ENCODE measurements at regions not wholly inside any gene's neighbourhood (a gene's known extent, or its start where the extent isn't known, plus 50 kb on each side); places are given as distances from the start of the nearest gene placed in this dataset.
"Not testable (repeated sequence)": the region's sequence is repeated elsewhere in the genome, so short reads cannot be mapped to it uniquely, and the experiment has no call there.

DNA sequence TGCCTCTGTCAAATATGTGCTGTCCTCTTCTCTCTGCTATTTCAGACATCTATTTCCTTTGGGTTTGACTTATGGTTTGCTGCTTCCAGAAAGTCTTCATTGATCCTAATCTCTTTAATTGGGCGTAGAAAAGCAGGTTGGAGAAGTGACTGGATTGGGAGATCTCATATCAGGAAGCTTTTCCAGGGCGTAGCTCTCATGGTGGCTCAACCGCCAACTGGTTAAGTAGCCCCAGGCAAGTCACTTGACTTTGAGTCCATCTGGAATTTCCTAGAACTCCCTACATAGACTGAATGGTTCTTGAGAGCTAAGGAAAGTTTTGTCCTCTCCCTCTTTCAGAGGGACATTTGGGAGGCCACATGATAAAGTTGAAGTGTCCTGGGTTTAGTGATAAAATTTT lies 192.3 kb upstream of the GLRA1 start:
- Mint-ChIP-seq H3K27me3 (ENCODE audit: insufficient read depth) (peaks cover 5% of the 10 kb centered on the region), H3K36me3 (ENCODE audit: low read depth) (no peaks in the 10 kb centered on the region), H3K4me3 (no peak overlapping the region), H3K27ac (no peak overlapping the region), H3K9me3 (no peaks in the 10 kb centered on the region), H3K4me1 (ENCODE audit: low read depth) (no peaks in the 10 kb centered on the region)
- intact Hi-C loops (cut with micrococcal nuclease) = no loop called here
- DNase-seq (ENCODE audit: low spot score) = no peak

DNA sequence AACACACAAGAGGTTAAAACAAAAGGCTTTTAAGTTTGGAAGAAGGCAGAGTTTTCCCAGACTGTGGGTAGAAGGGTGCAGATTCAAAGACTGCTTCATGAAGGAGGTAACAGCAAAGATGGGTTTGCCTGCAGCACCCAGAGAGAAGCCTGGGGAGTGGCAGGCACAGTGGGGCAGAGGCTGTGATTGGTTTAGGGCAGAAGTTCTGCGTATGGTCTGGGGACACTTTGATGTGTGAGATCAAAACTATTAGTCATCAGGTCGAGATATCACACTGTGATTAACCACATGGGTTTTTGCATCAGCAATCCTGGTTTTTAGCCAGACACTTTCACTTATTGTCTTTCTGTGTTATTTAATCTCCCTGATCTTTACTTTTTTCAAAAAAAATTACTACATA lies 188.8 kb upstream of the GLRA1 start:
- Mint-ChIP-seq H3K4me3 (no peak overlapping the region), H3K36me3 (ENCODE audit: low read depth) (no peaks in the 10 kb centered on the region), H3K27me3 (ENCODE audit: insufficient read depth) (peaks cover 4% of the 10 kb centered on the region), H3K9me3 (no peaks in the 10 kb centered on the region), H3K4me1 (ENCODE audit: low read depth) (no peaks in the 10 kb centered on the region), H3K27ac (no peak overlapping the region)
- DNase-seq (ENCODE audit: low spot score) = no peak
- intact Hi-C loops (cut with micrococcal nuclease) = no loop called here

DNA sequence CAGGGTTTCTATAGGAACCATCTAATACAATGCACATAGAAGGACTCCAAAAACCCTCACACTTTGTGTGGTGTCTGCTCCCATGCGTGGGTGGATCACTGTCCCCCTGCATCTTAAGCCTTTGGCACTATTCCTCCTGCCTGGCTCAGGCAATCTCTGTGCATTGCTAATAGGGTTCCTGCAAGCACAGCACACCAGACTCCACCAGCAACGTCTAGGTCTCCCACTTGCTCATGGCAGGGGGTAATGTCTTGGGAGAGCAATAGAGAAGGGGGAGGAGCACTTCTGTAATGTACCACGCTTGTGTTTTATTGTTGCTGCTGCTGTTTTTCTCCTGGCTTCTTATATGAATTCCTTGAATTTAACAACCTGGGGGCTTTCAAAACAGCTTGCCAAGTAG lies 182.6 kb upstream of the GLRA1 start:
- H3K4me1 Mint-ChIP-seq (ENCODE audit: low read depth) = no peaks in the 10 kb centered on the region
- H3K9me3 Mint-ChIP-seq = peaks cover 9% of the 10 kb centered on the region
- no peak overlapping the region for H3K4me3 Mint-ChIP-seq
- no peak for DNase-seq (ENCODE audit: low spot score)
- H3K36me3 Mint-ChIP-seq (ENCODE audit: low read depth) = no peaks in the 10 kb centered on the region
- peaks cover 3% of the 10 kb centered on the region for H3K27me3 Mint-ChIP-seq (ENCODE audit: insufficient read depth)
- H3K27ac Mint-ChIP-seq = no peak overlapping the region
- intact Hi-C loops (cut with micrococcal nuclease) = no loop called here

DNA sequence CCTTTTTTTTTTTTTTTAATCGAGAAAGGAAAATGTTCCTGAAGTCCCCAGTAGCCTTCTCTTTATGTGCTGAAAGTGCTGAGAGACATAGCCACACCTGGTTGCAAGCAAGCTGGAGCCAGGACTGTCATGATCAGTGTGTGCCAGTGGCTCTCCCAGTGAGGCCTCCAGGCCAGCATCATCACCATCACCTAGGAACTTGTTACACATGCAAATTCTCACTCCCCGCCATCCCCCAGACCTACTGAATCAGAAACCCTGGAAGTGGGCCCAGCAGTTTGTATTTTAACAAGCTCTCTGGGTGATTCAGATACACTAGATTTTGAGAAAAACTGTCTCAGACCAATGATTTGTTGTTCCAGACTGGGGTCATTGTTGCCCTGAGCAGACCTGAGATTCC lies 181.9 kb upstream of the GLRA1 start:
- intact Hi-C loops (cut with micrococcal nuclease) = no loop called here
- peaks cover 3% of the 10 kb centered on the region for H3K27me3 Mint-ChIP-seq (ENCODE audit: insufficient read depth)
- H3K4me1 Mint-ChIP-seq (ENCODE audit: low read depth) = no peaks in the 10 kb centered on the region
- DNase-seq (ENCODE audit: low spot score) = no peak
- H3K27ac Mint-ChIP-seq = no peak overlapping the region
- no peaks in the 10 kb centered on the region for H3K36me3 Mint-ChIP-seq (ENCODE audit: low read depth)
- no peak overlapping the region for H3K4me3 Mint-ChIP-seq
- peaks cover 9% of the 10 kb centered on the region for H3K9me3 Mint-ChIP-seq

DNA sequence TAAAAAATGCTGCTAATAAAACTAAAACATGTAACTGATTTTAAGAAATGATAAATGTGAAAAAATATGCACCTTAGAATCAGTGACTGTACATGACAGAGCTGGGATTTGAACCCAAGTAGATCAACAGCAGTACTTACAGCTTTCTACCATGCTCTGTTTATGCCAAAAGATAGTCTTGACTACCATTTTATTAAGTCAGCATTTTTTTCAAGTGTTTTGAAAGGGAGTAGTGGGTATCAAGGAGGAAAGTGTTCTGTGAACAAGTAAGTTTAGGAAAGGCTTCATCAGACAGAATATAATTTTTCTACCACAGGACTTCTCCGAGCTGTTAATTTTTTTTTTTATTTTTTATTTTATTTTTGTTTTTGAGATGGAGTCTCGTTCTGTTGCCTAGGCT lies 180.4 kb upstream of the GLRA1 start:
- no peaks in the 10 kb centered on the region for H3K4me1 Mint-ChIP-seq (ENCODE audit: low read depth)
- no peak overlapping the region for H3K27ac Mint-ChIP-seq
- DNase-seq (ENCODE audit: low spot score) = no peak
- intact Hi-C loops (cut with micrococcal nuclease) = no loop called here
- peaks cover 3% of the 10 kb centered on the region for H3K27me3 Mint-ChIP-seq (ENCODE audit: insufficient read depth)
- no peak overlapping the region for H3K4me3 Mint-ChIP-seq
- peaks cover 14% of the 10 kb centered on the region for H3K9me3 Mint-ChIP-seq
- no peaks in the 10 kb centered on the region for H3K36me3 Mint-ChIP-seq (ENCODE audit: low read depth)

DNA sequence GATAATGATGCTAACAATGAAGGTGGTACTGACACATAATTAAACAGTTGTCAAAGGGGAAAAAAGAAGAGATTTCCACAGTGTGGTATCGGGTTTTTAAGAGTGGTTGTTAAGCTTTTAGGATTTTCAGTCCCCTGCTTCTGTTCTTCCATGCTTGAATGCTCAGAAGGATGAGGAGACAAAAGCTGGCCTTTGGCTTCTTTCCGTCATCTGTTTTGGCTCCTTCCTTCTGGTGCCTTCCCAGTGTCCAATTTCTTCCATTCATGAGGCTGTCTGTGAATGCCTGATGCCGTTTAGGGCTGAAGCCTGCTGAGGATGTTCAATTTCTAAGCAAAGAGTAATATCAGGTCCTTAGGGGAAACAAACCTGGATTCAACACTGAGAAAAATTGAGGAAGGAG lies 179.6 kb upstream of the GLRA1 start:
- H3K36me3 Mint-ChIP-seq (ENCODE audit: low read depth) = no peaks in the 10 kb centered on the region
- H3K9me3 Mint-ChIP-seq = peaks cover 14% of the 10 kb centered on the region
- intact Hi-C loops (cut with micrococcal nuclease) = no loop called here
- H3K4me3 Mint-ChIP-seq = no peak overlapping the region
- peaks cover 3% of the 10 kb centered on the region for H3K27me3 Mint-ChIP-seq (ENCODE audit: insufficient read depth)
- DNase-seq (ENCODE audit: low spot score) = no peak
- no peak overlapping the region for H3K27ac Mint-ChIP-seq
- no peaks in the 10 kb centered on the region for H3K4me1 Mint-ChIP-seq (ENCODE audit: low read depth)

DNA sequence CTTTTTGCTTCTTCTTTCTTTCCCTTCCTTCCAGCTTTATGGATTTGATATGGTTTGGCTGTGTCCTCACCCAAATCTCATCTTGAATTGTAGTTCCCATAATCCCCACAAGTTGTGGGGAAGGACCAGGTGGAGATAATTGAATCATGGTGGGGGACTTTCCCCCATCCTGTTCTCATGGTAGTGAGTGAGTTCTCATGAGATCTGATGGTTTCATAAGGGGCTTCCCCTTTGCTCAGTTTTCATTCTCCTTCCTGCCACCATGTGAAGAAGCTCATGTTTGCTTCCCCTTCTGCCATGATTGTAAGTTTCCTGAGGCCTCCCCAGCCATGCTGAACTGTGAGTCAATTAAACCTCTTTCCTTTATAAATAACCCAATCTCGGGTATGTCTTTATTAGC lies 178.3 kb upstream of the GLRA1 start:
- peaks cover 14% of the 10 kb centered on the region for H3K9me3 Mint-ChIP-seq
- H3K27me3 Mint-ChIP-seq (ENCODE audit: insufficient read depth); H3K27ac Mint-ChIP-seq; H3K4me1 Mint-ChIP-seq (ENCODE audit: low read depth); intact Hi-C loops (cut with micrococcal nuclease); DNase-seq (ENCODE audit: low spot score); H3K4me3 Mint-ChIP-seq; H3K36me3 Mint-ChIP-seq (ENCODE audit: low read depth): not testable (repeated sequence)

DNA sequence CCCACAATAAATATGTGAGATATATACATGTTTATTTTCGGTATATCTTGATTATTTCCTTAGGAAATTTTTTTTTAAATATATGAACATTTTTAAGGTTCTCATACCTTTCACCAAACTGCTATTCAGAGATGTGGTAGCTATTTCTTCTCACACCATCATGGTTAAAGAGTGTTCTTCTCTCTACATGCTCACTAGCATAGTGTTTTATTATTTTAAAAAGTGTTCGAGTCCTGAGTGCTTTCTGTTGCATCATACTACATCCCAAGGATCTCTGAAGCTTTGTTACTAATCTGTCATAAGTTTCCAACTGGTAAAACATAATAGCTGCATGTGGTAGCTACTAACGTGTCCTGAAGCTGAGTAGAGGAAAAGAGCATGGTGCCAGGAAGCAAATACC lies 177.4 kb upstream of the GLRA1 start:
- Mint-ChIP-seq H3K27ac (no peak overlapping the region), H3K36me3 (ENCODE audit: low read depth) (no peaks in the 10 kb centered on the region), H3K4me1 (ENCODE audit: low read depth) (peaks cover 2% of the 10 kb centered on the region), H3K9me3 (peaks cover 14% of the 10 kb centered on the region), H3K4me3 (no peak overlapping the region), H3K27me3 (ENCODE audit: insufficient read depth) (peaks cover 3% of the 10 kb centered on the region)
- intact Hi-C loops (cut with micrococcal nuclease) = no loop called here
- no peak for DNase-seq (ENCODE audit: low spot score)

DNA sequence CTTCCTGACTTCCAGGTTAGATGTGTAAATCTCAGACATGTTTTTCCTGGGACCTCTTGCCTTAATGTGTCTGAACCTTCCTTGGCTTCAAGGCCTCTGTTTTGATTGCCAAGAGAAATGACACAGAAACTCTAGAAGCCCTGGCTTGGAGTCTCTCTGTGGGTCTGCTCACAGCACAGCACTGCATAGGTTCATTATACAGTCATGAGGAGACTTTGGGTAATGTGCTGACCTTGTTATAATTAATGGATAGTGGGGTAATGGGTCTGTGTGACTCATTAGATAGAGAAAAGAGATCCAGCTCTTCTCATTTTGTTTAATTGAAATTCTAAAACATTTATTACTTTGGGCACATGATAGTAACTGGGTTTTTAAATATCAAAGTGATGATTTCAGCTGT lies 175.8 kb upstream of the GLRA1 start:
- Mint-ChIP-seq H3K36me3 (ENCODE audit: low read depth) (no peaks in the 10 kb centered on the region), H3K4me1 (ENCODE audit: low read depth) (peaks cover 5% of the 10 kb centered on the region), H3K4me3 (no peak overlapping the region), H3K27ac (no peak overlapping the region), H3K9me3 (peaks cover 14% of the 10 kb centered on the region), H3K27me3 (ENCODE audit: insufficient read depth) (peaks cover 3% of the 10 kb centered on the region)
- intact Hi-C loops (cut with micrococcal nuclease) = no loop called here
- DNase-seq (ENCODE audit: low spot score) = no peak

DNA sequence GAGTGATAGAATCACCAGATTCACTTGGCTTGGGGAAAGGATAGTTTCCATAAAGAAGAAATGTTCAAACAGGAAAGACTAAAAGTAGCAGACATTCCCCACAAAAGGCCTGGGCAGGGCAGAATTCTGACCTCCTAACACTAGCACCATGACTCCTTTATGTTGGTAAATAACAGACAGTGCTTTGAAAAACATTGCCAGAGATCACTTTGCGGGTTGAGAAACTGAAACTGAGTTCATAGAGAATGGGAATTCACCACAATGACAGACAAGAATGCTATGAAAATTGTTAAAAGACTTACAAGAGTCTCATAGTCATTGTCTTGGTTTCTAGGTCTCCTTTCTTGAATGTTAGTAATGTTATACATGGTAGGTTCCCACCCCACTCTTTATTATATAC lies 172.5 kb upstream of the GLRA1 start:
- no peak for DNase-seq (ENCODE audit: low spot score)
- Mint-ChIP-seq H3K27ac (no peak overlapping the region), H3K27me3 (ENCODE audit: insufficient read depth) (no peaks in the 10 kb centered on the region), H3K36me3 (ENCODE audit: low read depth) (no peaks in the 10 kb centered on the region), H3K4me3 (no peak overlapping the region), H3K9me3 (peaks cover 5% of the 10 kb centered on the region), H3K4me1 (ENCODE audit: low read depth) (peaks cover 5% of the 10 kb centered on the region)
- intact Hi-C loops (cut with micrococcal nuclease) = no loop called here

DNA sequence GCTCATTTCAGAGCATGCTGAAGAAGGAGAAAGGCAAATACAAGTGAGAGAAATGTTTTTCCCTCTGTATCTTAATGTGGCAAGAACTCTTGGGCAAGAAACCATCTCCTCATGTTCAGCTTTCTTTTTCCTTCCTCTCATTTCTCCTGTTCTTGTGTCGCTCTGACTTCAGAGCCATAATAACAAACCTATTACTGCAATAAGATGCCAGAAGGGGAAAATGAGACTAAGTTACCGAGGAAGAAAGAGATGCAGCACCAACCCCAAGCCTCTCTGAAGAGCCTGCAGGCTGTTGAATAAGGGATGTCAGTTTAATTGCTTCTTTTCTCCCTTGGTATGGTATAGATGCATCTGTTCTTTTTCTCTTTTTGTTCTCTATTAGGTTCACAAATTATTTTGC lies 170.1 kb upstream of the GLRA1 start:
- H3K9me3 Mint-ChIP-seq = no peaks in the 10 kb centered on the region
- intact Hi-C loops (cut with micrococcal nuclease) = no loop called here
- DNase-seq (ENCODE audit: low spot score) = no peak
- H3K4me3 Mint-ChIP-seq = no peak overlapping the region
- H3K4me1 Mint-ChIP-seq (ENCODE audit: low read depth) = peaks cover 5% of the 10 kb centered on the region
- H3K27me3 Mint-ChIP-seq (ENCODE audit: insufficient read depth) = no peaks in the 10 kb centered on the region
- no peak overlapping the region for H3K27ac Mint-ChIP-seq
- H3K36me3 Mint-ChIP-seq (ENCODE audit: low read depth) = no peaks in the 10 kb centered on the region

DNA sequence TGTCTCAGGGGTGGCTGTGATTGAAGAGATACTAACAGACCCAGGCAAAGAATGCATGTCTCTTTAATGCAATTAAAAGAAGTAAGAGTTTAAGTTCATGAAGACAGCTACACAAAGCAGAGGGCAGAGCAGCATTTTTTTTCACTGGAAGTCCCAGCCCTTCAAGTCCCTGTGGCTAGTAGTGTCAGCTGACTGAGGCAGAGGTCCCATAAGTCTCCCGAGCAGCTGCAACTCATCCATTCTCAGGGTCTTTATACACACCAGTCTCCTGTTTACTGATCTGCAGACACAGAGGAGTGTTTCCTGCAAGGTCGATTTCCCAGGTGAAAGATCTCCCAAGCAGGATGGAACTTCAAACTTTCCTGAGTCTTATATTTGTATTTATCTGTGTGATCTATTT lies 169.4 kb upstream of the GLRA1 start:
- Mint-ChIP-seq H3K9me3 (no peaks in the 10 kb centered on the region), H3K27me3 (ENCODE audit: insufficient read depth) (no peaks in the 10 kb centered on the region), H3K27ac (no peak overlapping the region), H3K36me3 (ENCODE audit: low read depth) (no peaks in the 10 kb centered on the region), H3K4me1 (ENCODE audit: low read depth) (peaks cover 5% of the 10 kb centered on the region), H3K4me3 (no peak overlapping the region)
- intact Hi-C loops (cut with micrococcal nuclease) = no loop called here
- no peak for DNase-seq (ENCODE audit: low spot score)

DNA sequence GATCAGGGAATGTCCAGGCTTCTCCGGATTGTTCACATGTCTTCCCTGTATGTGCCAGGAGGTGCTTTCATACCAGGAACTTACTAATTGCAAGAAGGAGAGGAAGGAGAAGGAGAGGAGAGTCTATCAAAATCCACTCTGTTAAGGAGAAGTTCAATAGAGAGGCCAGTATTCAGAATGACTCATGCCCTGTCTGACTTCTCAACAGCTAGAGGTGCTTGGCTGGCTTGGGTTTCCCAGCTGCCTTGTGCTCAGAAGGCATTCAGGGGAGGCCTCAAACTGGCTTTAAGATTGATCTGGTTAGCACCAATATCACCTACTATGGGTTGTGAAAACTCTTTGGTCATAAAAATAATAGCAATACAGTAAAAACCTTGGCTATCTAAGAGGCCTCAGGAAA lies 167.9 kb upstream of the GLRA1 start:
- no peaks in the 10 kb centered on the region for H3K27me3 Mint-ChIP-seq (ENCODE audit: insufficient read depth)
- H3K4me3 Mint-ChIP-seq = no peak overlapping the region
- H3K36me3 Mint-ChIP-seq (ENCODE audit: low read depth) = no peaks in the 10 kb centered on the region
- H3K27ac Mint-ChIP-seq = no peak overlapping the region
- H3K4me1 Mint-ChIP-seq (ENCODE audit: low read depth) = peaks cover 5% of the 10 kb centered on the region
- intact Hi-C loops (cut with micrococcal nuclease) = no loop called here
- H3K9me3 Mint-ChIP-seq = no peaks in the 10 kb centered on the region
- no peak for DNase-seq (ENCODE audit: low spot score)

DNA sequence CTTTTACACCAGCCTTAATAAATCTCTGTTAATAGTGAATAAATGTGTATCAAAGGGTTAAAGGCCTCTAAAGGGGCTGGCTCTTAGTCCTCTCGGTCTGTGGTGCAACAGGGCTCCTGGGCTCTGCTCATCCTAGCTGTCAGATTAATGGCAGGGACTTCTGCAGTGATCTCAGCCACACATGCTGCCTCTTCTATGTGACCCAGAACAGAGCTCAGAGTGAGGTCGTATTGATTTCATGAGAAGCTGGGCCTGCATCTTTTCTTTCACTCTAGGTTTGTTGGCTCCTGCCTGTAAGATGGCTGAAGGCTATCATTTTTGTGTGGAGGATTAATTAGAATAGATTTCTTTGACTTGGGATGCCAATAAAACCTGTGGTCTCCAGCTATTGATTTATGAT lies 165.0 kb upstream of the GLRA1 start:
- intact Hi-C loops (cut with micrococcal nuclease) = no loop called here
- Mint-ChIP-seq H3K36me3 (ENCODE audit: low read depth) (no peaks in the 10 kb centered on the region), H3K27me3 (ENCODE audit: insufficient read depth) (no peaks in the 10 kb centered on the region), H3K9me3 (no peaks in the 10 kb centered on the region), H3K4me1 (ENCODE audit: low read depth) (no peaks in the 10 kb centered on the region), H3K4me3 (no peak overlapping the region), H3K27ac (no peak overlapping the region)
- no peak for DNase-seq (ENCODE audit: low spot score)

All from activated T-helper 1 cell treated with anti-CD3 and anti-CD28 coated beads, Interleukin-12 subunit alpha, Interleukin-12 subunit beta, Interleukin-2, Interleukin-4 antibody, amounts not matched to agents 30 ng/mL and 10 ng/mL and 1 ng/mL, durations not matched to agents 14 hours and 24 hours and 36 hours (primary cell).